Activated gamma-delta T cell (primary cell): ENCODE measurements at regions not wholly inside any gene's neighbourhood (a gene's known extent, or its start where the extent isn't known, plus 50 kb on each side); places are given as distances from the start of the nearest gene placed in this dataset.
"Not testable (repeated sequence)": the region's sequence is repeated elsewhere in the genome, so short reads cannot be mapped to it uniquely, and the experiment has no call there.

Experiments used
- DNase-seq: peaks from one replicate; lab custom pipeline; 2025; lab: John Stamatoyannopoulos, UW

DNA sequence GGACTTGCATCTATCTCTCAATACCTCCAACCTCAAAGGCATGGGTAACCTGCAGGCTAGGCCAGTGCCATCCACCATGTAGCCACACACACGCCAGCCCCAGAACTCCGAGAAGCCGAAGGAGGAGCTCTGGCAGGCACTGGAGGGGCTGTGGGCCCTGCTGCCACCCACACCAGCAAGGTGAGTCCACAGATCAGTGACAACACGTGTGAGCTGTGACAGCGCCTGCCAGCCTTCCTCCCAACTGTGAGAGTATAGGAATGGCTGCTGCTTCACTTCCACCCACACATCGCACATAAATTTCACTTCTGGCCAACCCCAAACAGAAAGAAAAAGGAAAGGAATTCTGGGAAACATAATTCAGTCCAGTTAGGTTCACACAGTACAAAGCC, 422.6 kb downstream of the BCOR start:
- DNase-seq, result no peak

- no peak for DNase-seq
Measured at GRCh38 chrX:39675619-39676018, 422.1 kb downstream of the BCOR start.

- DNase-seq, result no peak
Measured at GRCh38 chrX:39676434-39676833, 421.3 kb downstream of the BCOR start.

- DNase-seq, result no peak
Measured at GRCh38 chrX:39677585-39677977, 420.2 kb downstream of the BCOR start.

- no peak for DNase-seq
Measured at GRCh38 chrX:39677978-39678791, 419.6 kb downstream of the BCOR start.

DNA sequence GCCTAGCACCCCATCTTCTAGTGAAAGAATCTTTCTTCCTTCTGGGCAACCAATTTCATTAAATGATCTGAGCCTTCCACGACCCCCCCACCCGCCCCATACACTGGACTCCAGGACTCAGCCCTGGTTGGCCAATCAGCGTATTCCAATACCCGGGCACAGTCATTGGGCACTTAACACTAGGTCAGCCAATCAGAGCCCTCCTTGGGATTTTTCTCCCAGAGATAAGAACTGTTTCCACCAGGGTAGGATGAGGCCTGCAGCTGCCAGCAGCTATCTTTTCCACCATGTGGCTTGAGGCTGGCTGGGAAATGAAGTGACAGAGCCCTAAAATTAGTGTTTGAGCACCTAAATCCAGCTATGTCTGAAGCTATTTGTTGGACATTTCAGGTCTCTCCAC, 418.8 kb downstream of the BCOR start:
- DNase-seq, result no peak

DNA sequence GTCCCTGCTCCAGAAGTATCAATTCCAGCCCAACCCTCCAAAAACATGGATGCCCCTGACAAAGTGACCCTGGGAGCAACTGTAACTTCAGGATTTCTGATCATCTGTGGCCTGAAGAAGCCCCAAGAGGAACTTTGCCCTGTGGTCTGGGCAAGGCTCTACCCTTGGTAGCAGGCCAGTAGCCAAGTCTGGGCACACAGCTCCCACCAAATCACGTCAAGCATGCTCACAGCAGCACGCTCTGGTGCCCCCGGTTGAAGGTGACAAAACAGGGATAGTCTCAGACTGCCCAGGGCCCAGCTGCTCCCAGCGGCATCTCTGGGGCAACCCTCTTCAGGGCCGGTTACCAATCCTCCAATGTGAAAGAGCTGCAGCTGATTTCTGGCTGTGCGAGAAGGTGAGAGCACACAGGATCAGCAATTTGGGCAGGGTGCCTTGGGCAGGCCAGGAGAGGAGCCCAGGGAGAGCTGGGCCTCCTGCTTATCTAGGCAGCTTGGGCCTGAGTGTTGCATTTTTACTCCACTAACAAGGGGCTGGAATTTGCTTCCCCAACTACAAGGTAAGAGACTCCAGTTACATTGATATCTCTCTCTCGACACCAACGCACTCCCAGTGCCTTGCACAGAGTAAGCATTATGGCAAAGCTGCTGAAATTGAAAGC, 418.1 kb downstream of the BCOR start:
- no peak for DNase-seq

DNA sequence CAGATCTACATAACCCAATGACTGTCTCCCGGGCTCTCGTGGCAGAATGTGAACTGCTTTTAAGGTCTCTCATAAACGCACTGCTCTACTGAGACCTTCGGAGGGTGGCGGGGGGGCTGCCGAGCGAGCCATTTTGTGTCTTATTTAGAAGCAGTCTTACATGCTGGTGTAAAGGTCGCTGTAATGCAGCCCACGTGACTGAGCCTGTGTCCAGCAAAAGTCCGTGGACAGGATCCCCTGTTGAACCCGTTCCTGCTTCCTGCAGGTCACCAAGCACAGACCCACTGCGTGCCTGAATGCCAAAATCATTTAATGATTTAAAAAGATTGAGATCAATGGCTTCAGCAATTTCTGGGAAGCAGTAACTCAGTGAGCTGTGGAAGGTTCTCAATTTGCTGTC, 415.9 kb downstream of the BCOR start:
- DNase-seq, result no peak

GRCh38 chrX:39682778-39683177, 415.0 kb downstream of the BCOR start:
- DNase-seq, result no peak

DNA sequence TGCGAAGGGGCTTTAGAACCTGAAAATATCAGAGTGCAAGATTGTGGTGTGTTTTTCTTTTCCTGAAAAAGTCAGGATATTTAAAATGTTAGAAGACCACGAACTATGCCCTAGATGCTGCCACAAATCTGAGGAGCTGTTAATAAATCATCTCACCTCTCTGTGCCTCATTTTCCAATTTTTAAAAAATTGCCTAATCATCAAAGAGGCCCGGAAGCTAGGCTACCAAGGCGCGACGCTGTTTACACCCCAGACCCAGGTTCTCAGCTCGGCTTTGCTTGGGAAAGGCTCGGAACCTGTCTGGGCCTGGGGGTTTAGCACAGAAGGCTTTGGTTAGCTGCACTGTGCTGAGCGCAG, 409.6 kb downstream of the BCOR start:
- no peak for DNase-seq

DNA sequence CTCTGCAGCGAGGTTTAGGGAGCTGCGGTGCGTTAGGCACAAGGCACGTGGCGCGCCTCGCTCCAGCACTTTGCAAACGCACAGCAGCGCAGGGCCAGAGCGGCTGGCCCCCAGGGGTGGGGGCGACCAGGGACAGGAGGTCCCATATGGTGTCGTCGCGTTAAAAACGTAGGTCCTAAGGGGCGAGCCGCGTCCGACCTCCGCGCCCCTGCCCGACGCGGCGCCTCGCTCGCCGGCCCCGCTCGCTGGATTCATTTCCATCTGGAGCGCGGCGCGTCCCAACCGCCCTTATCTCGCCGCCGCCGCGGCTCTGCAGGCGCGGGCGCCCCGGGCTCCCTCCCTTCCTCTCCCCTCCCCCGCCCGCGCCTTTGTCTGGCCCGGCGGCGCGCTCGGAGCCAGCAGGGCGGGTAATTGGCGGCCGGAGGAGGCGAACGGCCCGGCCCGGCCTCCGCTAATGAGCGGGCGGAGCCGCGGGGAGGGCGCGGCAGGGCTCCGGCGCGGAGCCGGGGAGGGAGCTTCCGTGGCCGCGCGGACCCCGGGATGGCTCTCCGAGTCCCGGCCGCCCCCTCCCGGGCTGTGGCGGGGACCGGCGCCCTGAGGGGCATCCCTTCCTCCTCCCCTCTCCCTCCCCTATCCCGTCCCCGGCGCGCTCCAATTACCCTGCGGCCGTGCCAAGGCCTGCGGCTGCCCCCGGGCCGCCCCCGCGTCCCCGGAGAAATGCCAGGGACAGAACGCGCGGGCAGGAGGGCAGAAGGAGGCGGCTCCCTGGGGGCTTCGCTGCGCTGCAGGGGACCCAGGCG, 409.0 kb downstream of the BCOR start:
- no peak for DNase-seq

- no peak for DNase-seq
Measured at GRCh38 chrX:39689376-39690104, 408.2 kb downstream of the BCOR start.

- DNase-seq, result no peak
Measured at GRCh38 chrX:39690541-39691415, 407.0 kb downstream of the BCOR start.

DNA sequence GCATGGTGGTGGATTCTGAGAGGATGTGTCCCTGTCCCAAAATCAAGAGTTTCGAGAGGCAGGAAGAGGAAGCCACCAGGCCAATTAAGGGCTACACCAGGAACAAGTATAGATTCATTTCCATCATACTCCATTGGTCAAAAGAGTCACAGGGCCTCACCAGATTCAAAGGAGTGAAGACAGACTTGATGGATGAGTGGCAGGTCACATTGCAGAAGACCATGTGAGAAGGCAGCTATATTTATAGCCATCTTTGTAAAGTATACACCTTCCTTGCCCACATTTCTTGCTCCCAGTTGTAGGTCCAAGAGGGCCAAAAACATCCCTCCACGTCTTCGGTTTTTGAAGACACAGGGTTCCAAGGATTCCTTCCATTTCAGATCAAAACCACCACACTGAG, 406.0 kb downstream of the BCOR start:
- no peak for DNase-seq

- DNase-seq, result no peak
Measured at GRCh38 chrX:39692796-39693195, 405.0 kb downstream of the BCOR start.

GRCh38 chrX:39693298-39693697, 404.5 kb downstream of the BCOR start:
- no peak for DNase-seq

DNA sequence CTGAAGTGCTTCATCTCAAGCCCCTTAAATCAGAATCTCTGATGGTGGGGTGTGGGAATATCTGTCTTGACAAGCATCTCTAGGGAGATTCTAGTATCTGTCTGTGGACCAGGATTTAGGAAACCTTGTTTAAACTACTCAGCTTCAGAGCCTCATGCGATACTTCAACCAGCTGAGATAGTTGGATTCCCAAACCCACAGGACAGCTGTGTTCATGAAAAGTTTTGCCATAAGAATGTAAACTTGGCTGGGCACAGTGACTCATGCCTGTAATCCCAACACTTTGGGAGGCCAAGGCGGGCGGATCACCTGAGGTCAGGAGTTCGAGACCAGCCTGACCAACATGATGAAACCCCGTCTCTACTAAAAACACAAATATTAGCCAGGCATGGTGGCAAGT, 395.1 kb downstream of the BCOR start:
- not testable (repeated sequence) for DNase-seq

- no peak for DNase-seq
Measured at GRCh38 chrX:39703307-39703706, 394.5 kb downstream of the BCOR start.

DNA sequence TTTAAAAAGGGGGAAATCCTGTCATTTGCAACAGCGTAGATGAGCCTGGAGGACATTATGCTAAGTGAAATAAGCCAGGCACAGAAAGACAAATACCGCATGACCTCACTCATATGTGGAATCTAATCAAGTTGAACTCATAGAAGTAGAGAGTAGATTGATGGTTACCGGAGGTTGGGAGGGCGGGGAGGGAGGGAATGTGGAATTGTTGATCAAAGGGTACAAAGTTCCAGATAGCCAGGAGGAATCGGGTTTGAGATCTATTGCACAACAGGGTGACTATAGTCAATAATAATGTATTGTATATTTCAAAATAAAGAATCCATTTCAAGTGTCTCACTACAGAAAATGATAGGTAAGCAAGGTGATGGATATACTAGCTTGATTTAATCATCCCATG, 393.2 kb downstream of the BCOR start:
- no peak for DNase-seq

GRCh38 chrX:39705290-39705689, 392.5 kb downstream of the BCOR start:
- no peak for DNase-seq

- DNase-seq, result no peak
Measured at GRCh38 chrX:39709364-39709763, 388.4 kb downstream of the BCOR start.
